Body of pancreas (tissue), 4 donors: ENCODE measurements at regions not wholly inside any gene's neighbourhood (a gene's known extent, or its start where the extent isn't known, plus 50 kb on each side); places are given as distances from the start of the nearest gene placed in this dataset.
"Not testable (repeated sequence)": the region's sequence is repeated elsewhere in the genome, so short reads cannot be mapped to it uniquely, and the experiment has no call there.

Experiments
- ATAC-seq: fragments of 150-250 bp; one replicate; pipeline ENCODE4 v1.9.1; 2016
- DNase-seq, 4 donors: peaks; one replicate each; pipeline ENCODE4 v3.0.0-alpha.2; 2019
- H3K27ac ChIP-seq, 4 donors: fragments of 200-600 bp; sonication (generic); 1 replicate in 3 of 4; 2 replicates in 1 of 4; pipeline versions ENCODE4 v1.5.1 to v1.6.1; 2016 to 2019; ENCODE audit warnings: mild to moderate bottlenecking in 1 of 4, mixed read lengths in 1 of 4, moderate library complexity in 1 of 4
- H3K27me3 ChIP-seq, 2 donors: fragments of 200-600 bp; sonication (generic); one replicate each; pipeline ENCODE4 v1.6.0; 2016; ENCODE audit warnings: mild to moderate bottlenecking in 1 of 2
- H3K36me3 ChIP-seq, 2 donors: fragments of 200-600 bp; sonication (generic); replicated peaks in 1 of 2; 2 replicates each; pipeline ENCODE4 v1.5.1; 2016; ENCODE audit warnings: low read depth in 2 of 2; ENCODE audit not compliant: insufficient read depth in 1 of 2
- H3K4me1 ChIP-seq: fragments of 200-600 bp; sonication (generic); one replicate; pipeline ENCODE4 v1.6.0; 2016
- H3K4me3 ChIP-seq, 2 donors: fragments of 200-600 bp; sonication (generic); 1 replicate in 1 of 2; 2 replicates in 1 of 2; pipeline ENCODE4 v1.5.1; 2016 to 2019
- H3K9me3 ChIP-seq, 3 donors: fragments of 200-600 bp; sonication (generic); 1 replicate in 2 of 3; 2 replicates in 1 of 3; pipeline ENCODE4 v1.5.1; 2016
- POLR2A ChIP-seq, 3 donors: fragments of 450-650 bp; IDR thresholded peaks; one replicate each; pipeline ENCODE4 v1.6.1; 2016; ENCODE audit warnings: antibody characterized with exemption in 3 of 3, mild to moderate bottlenecking in 2 of 3
- WGBS, 2 donors: methylation state at CpG; one replicate each; pipeline ENCODE4 v1.1.5; 2017; 5-methylcytosine and 5-hydroxymethylcytosine counted together
- intact Hi-C: fragments of 100-400 bp; cut with DNase I; formaldehyde crosslinking; loops from one replicate; pipeline ENCODE4 v1.15.1; 2023
- TF ChIP-seq, protein P1 (sequence below), 7 experiments: fragments of 450-650 bp in 4 of 7; fragments of 200-600 bp in 3 of 7; sonication (generic) in 3 of 7; IDR thresholded peaks; one replicate each; pipeline ENCODE4 v1.5.1; 2016 to 2019; ENCODE audit warnings: antibody characterized with exemption in 7 of 7

DNA sequence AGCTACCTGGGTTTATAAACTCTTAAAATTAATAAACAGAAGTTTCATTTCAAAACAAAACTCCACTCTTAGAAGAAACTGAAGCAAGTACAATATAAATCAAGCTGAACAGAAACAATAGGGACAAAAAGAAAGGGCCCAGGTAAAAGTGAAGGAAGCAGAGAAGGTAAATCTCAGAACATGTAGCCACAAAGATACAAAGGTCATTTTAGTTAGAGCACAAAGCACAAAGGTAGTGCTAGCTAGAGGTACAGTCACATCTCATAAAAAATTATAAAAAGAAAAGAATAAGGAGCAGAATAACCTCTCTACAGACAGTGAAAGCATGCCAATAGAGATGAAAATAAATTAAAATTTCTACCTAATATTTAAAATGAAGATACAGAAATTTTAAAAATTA, 90.4 kb upstream of the C5orf63 start:
- Histone ChIP-seq H3K4me1 (no peaks in the 10 kb centered on the region), H3K4me3 (no peak overlapping the region), H3K27ac (no peak overlapping the region), H3K36me3 (no peaks in the 10 kb centered on the region), H3K9me3 (peaks cover 0 to 2% (median 0%) of the 10 kb centered on the region in 3 donors), H3K27me3 (no peaks in the 10 kb centered on the region)
- DNase-seq (no peak), ATAC-seq (no peak)
- intact Hi-C loops = no loop called here
- TF ChIP-seq, protein P1, sequence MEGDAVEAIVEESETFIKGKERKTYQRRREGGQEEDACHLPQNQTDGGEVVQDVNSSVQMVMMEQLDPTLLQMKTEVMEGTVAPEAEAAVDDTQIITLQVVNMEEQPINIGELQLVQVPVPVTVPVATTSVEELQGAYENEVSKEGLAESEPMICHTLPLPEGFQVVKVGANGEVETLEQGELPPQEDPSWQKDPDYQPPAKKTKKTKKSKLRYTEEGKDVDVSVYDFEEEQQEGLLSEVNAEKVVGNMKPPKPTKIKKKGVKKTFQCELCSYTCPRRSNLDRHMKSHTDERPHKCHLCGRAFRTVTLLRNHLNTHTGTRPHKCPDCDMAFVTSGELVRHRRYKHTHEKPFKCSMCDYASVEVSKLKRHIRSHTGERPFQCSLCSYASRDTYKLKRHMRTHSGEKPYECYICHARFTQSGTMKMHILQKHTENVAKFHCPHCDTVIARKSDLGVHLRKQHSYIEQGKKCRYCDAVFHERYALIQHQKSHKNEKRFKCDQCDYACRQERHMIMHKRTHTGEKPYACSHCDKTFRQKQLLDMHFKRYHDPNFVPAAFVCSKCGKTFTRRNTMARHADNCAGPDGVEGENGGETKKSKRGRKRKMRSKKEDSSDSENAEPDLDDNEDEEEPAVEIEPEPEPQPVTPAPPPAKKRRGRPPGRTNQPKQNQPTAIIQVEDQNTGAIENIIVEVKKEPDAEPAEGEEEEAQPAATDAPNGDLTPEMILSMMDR (IDR thresholded peaks at IDR 0.05) = no peak
- no peak for TF ChIP-seq POLR2A (IDR thresholded peaks at IDR 0.05)

DNA sequence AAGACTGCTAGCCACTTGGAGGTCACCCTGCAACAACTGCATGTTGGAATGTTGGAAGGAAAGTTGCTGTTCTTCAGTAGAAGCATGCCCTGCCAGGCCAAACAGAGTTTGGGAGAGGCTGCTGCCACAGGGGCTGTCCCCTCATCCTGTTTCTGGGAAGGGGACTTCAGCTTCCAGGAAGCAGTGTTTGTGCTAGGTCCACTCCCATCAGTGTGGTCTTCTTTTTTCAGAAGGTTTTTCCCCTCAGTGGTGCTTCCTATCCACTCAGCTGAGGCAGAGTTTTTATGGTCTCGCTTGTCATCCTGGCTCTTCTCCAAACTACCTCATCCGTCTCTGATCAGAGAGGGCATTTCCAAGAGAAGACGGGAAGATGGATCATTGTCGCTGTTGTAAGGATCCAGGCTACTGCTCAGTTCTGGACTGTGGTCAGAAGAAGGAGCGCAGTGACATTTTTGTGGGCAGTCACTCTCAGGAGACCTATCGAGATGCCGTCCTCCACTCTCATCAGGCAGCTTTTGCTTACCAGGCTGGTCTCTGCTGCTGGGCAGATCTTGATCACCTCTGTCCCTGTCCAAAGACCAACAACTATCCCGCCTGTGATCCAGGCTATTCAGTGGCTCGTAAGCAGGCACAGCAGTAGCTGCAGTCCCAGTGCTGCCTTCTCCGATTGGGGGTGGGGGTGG, 97.8 kb upstream of the C5orf63 start:
- H3K4me1 ChIP-seq = no peaks in the 10 kb centered on the region
- ATAC-seq = no peak
- no peak for DNase-seq
- H3K36me3 ChIP-seq = no peaks in the 10 kb centered on the region
- TF ChIP-seq, protein P1 (IDR thresholded peaks at IDR 0.05) = no peak
- TF ChIP-seq POLR2A (IDR thresholded peaks at IDR 0.05) = no peak
- intact Hi-C loops = no loop called here
- no peaks in the 10 kb centered on the region for H3K27me3 ChIP-seq
- no peaks in the 10 kb centered on the region for H3K9me3 ChIP-seq
- WGBS, 2 donors = 90 to 95% methylated on average over 9 to 10 of the region's 10 CpGs
- no peak overlapping the region for H3K4me3 ChIP-seq
- H3K27ac ChIP-seq = no peak overlapping the region

DNA sequence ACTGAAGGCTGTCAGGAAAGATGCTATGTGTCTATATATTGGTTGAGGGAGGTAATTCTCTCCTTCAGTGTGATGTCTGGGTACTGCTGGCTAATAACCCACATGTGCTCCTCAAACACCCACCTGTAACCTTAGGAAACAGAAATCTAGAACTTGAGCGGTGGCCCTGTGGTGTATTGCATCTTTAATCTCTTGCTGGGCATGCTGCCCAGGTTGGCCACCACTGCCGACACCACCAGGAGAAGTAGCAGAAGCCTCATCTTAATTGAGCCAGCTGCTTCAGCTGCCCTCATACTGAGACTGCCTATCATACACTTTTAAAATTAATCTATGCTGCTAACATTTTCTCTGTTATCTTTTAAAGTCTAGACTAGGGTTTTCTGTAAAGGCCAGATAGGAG, 103.5 kb upstream of the C5orf63 start:
- TF ChIP-seq, protein P1 (IDR thresholded peaks at IDR 0.05) = no peak
- TF ChIP-seq POLR2A (IDR thresholded peaks at IDR 0.05) = no peak
- intact Hi-C loops = no loop called here

DNA sequence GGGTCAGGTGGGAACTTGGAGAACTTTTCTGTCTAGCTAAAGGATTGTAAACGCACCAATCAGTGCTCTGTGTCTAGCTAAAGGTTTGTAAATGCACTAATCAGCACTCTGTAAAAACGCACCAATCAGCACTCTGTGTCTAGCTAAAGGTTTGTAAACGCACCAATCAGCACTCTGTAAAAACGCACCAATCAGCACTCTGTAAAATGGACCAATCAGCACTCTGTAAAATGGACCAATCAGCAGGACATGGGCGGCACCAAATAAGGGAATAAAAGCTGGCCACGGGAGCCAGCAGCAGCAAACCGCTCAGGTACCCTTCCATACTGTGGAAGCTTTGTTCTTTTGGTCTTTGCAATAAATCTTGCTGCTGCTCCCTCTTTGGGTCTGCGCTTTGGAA, 108.0 kb upstream of the MEGF10 start:
- WGBS, 2 donors = 81 to 88% methylated on average over 8 of the region's 8 CpGs
- not testable (repeated sequence) for H3K27ac ChIP-seq, ATAC-seq

More for the DNA sequence above, 103.5 kb upstream of the C5orf63 start:
- ATAC-seq = no peak
- no peaks in the 10 kb centered on the region for H3K9me3 ChIP-seq
- WGBS, 2 donors = 63 to 64% methylated on average over 2 of the region's 2 CpGs
- no peaks in the 10 kb centered on the region for H3K27me3 ChIP-seq
- no peak overlapping the region for H3K4me3 ChIP-seq
- no peaks in the 10 kb centered on the region for H3K4me1 ChIP-seq
- no peaks in the 10 kb centered on the region for H3K36me3 ChIP-seq
- no peak overlapping the region for H3K27ac ChIP-seq
- no peak for DNase-seq

DNA sequence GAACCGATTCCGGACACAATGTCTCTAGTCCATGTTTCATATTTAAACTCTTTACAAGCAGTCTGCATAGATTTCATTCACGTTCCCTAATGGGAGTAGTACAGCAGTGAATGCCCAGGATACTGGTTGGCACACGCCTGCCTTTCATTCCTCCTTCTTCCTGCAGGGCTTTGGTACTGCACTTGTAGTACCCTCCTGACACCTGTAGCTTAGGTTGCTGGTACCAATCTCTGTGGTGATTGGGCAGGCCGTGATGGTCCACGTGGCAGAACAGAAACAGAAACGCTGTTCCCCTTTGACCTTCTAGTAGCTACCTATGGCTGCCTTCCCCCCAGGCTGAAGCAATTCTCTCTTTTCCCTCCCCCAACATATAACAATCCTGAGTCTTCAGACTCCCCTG, 107.3 kb upstream of the MEGF10 start:
- ATAC-seq = no peak
- intact Hi-C loops = no loop called here
- Histone ChIP-seq H3K27ac (no peak overlapping the region), H3K27me3 (no peaks in the 10 kb centered on the region), H3K36me3 (no peaks in the 10 kb centered on the region), H3K9me3 (no peaks in the 10 kb centered on the region), H3K4me1 (no peaks in the 10 kb centered on the region), H3K4me3 (no peak overlapping the region)
- no peak for DNase-seq
- WGBS, 2 donors = 75 to 87% methylated on average over 7 of the region's 7 CpGs
- TF ChIP-seq, protein P1 (IDR thresholded peaks at IDR 0.05) = no peak
- TF ChIP-seq POLR2A (IDR thresholded peaks at IDR 0.05) = no peak

More for the DNA sequence above, 108.0 kb upstream of the MEGF10 start:
- H3K4me3 ChIP-seq, H3K4me1 ChIP-seq, intact Hi-C loops, H3K27me3 ChIP-seq, H3K9me3 ChIP-seq, H3K36me3 ChIP-seq, DNase-seq: not testable (repeated sequence)
